Thyroid gland (tissue), 4 donors: ENCODE measurements at regions not wholly inside any gene's neighbourhood (a gene's known extent, or its start where the extent isn't known, plus 50 kb on each side); places are given as distances from the start of the nearest gene placed in this dataset.

ENCODE experiments used
- CTCF ChIP-seq, 6 experiments: fragments of 200-600 bp in 3 of 6; fragments of 450-650 bp in 3 of 6; sonication (generic) in 3 of 6; IDR thresholded peaks; one replicate each; pipeline ENCODE4 v1.5.1; 2016 to 2019; ENCODE audit warnings: antibody characterized with exemption in 6 of 6, mild to moderate bottlenecking in 2 of 6, inconsistent platforms in 1 of 6, moderate library complexity in 1 of 6
- POLR2A ChIP-seq, 2 donors: fragments of 450-650 bp; IDR thresholded peaks; one replicate each; pipeline ENCODE4 v1.6.1; 2017; ENCODE audit warnings: antibody characterized with exemption in 2 of 2, mild to moderate bottlenecking in 2 of 2, moderate library complexity in 1 of 2

GRCh38 chr22:49380828-49381114, 446.9 kb downstream of the BRD1 start:
- TF ChIP-seq POLR2A (IDR thresholded peaks at IDR 0.05) (no peak), CTCF (IDR thresholded peaks at IDR 0.05) (no peak)
